ENCODE measurements at regions not wholly inside any gene's neighbourhood (a gene's known extent, or its start where the extent isn't known, plus 50 kb on each side); places are given as distances from the start of the nearest gene placed in this dataset.
"Not testable (repeated sequence)": the region's sequence is repeated elsewhere in the genome, so short reads cannot be mapped to it uniquely, and the experiment has no call there.

- DNase-seq (ENCODE audit: low read depth in 2 of 2, low spot score in 1 of 2) = no peak
Observed at GRCh38 chr7:24050991-24051560, 232.9 kb upstream of the NPY start.

- DNase-seq (ENCODE audit: low read depth in 2 of 2, low spot score in 1 of 2) = no peak
Observed at GRCh38 chr7:24051651-24052050, 232.3 kb upstream of the NPY start.

- no peak for DNase-seq (ENCODE audit: low read depth in 2 of 2, low spot score in 1 of 2)
Observed at GRCh38 chr7:24052572-24053260, 231.3 kb upstream of the NPY start.

- no peak for DNase-seq (ENCODE audit: low read depth in 2 of 2, low spot score in 1 of 2)
Observed at GRCh38 chr7:24054236-24054635, 229.8 kb upstream of the NPY start.

- no peak for DNase-seq (ENCODE audit: low read depth in 2 of 2, low spot score in 1 of 2)
Observed at GRCh38 chr7:24057243-24057642, 226.7 kb upstream of the NPY start.

- DNase-seq (ENCODE audit: low read depth in 2 of 2, low spot score in 1 of 2) = no peak
Observed at GRCh38 chr7:24058953-24059352, 225.0 kb upstream of the NPY start.

- DNase-seq (ENCODE audit: low read depth in 2 of 2, low spot score in 1 of 2) = no peak
Observed at GRCh38 chr7:24059775-24060174, 224.2 kb upstream of the NPY start.

- no peak for DNase-seq (ENCODE audit: low read depth in 2 of 2, low spot score in 1 of 2)
Observed at GRCh38 chr7:24063721-24064120, 220.3 kb upstream of the NPY start.

- no peak for DNase-seq (ENCODE audit: low read depth in 2 of 2, low spot score in 1 of 2)
Observed at GRCh38 chr7:24069751-24070150, 214.2 kb upstream of the NPY start.

- no peak for DNase-seq (ENCODE audit: low read depth in 2 of 2, low spot score in 1 of 2)
Observed at GRCh38 chr7:24073651-24074420, 210.2 kb upstream of the NPY start.

- DNase-seq (ENCODE audit: low read depth in 2 of 2, low spot score in 1 of 2) = no peak
Observed at GRCh38 chr7:24075426-24075810, 208.6 kb upstream of the NPY start.

- DNase-seq (ENCODE audit: low read depth in 2 of 2, low spot score in 1 of 2) = no peak
Observed at GRCh38 chr7:24082826-24083225, 201.2 kb upstream of the NPY start.

GRCh38 chr7:24102988-24103387 is 181.0 kb upstream of the NPY start:
- no peak for DNase-seq (ENCODE audit: low read depth in 2 of 2, low spot score in 1 of 2)

GRCh38 chr7:24108906-24109376 is 175.0 kb upstream of the NPY start:
- no peak for DNase-seq (ENCODE audit: low read depth in 2 of 2, low spot score in 1 of 2)

- DNase-seq (ENCODE audit: low read depth in 2 of 2, low spot score in 1 of 2) = no peak
Observed at GRCh38 chr7:24110056-24110455, 173.9 kb upstream of the NPY start.

GRCh38 chr7:24113506-24113905 is 170.5 kb upstream of the NPY start:
- no peak for DNase-seq (ENCODE audit: low read depth in 2 of 2, low spot score in 1 of 2)

GRCh38 chr7:24115661-24116060 is 168.3 kb upstream of the NPY start:
- no peak for DNase-seq (ENCODE audit: low read depth in 2 of 2, low spot score in 1 of 2)

GRCh38 chr7:24117903-24118499 is 166.0 kb upstream of the NPY start:
- not testable (repeated sequence) for DNase-seq (ENCODE audit: low read depth in 2 of 2, low spot score in 1 of 2)

- no peak for DNase-seq (ENCODE audit: low read depth in 2 of 2, low spot score in 1 of 2)
Observed at GRCh38 chr7:24119852-24120251, 164.1 kb upstream of the NPY start.

- no peak for DNase-seq (ENCODE audit: low read depth in 2 of 2, low spot score in 1 of 2)
Observed at GRCh38 chr7:24123076-24123475, 160.9 kb upstream of the NPY start.

- DNase-seq (ENCODE audit: low read depth in 2 of 2, low spot score in 1 of 2) = no peak
Observed at GRCh38 chr7:24125765-24126164, 158.2 kb upstream of the NPY start.

- DNase-seq (ENCODE audit: low read depth in 2 of 2, low spot score in 1 of 2) = no peak
Observed at GRCh38 chr7:24127930-24128329, 156.1 kb upstream of the NPY start.
